ENCODE measurements at regions not wholly inside any gene's neighbourhood (a gene's known extent, or its start where the extent isn't known, plus 50 kb on each side); places are given as distances from the start of the nearest gene placed in this dataset.
"Not testable (repeated sequence)": the region's sequence is repeated elsewhere in the genome, so short reads cannot be mapped to it uniquely, and the experiment has no call there.

- no peak for FAIRE-seq
- DNase-seq (ENCODE audit: low spot score in 2 of 2), result no peak
Measured at GRCh38 chr13:82176751-82177150, 1705.5 kb downstream of the SLITRK1 start.

- FAIRE-seq (no peak), DNase-seq (ENCODE audit: low spot score in 2 of 2) (no peak)
Measured at GRCh38 chr13:82165396-82166174, 1716.7 kb downstream of the SLITRK1 start.

- not testable (repeated sequence) for DNase-seq (ENCODE audit: low spot score in 2 of 2); FAIRE-seq
Measured at GRCh38 chr13:82164780-82165395, 1717.4 kb downstream of the SLITRK1 start.

GRCh38 chr13:82147526-82147925 is 1734.7 kb downstream of the SLITRK1 start:
- FAIRE-seq (no peak), DNase-seq (ENCODE audit: low spot score in 2 of 2) (no peak)

- DNase-seq (ENCODE audit: low spot score in 2 of 2) (no peak), FAIRE-seq (no peak)
Measured at GRCh38 chr13:82136880-82137279, 1745.4 kb downstream of the SLITRK1 start.

GRCh38 chr13:82129281-82129680 is 1753.0 kb downstream of the SLITRK1 start:
- FAIRE-seq, result no peak
- DNase-seq (ENCODE audit: low spot score in 2 of 2), result no peak

GRCh38 chr13:82118589-82118988 is 1763.7 kb downstream of the SLITRK1 start:
- FAIRE-seq (no peak), DNase-seq (ENCODE audit: low spot score in 2 of 2) (no peak)

- no peak for DNase-seq (ENCODE audit: low spot score in 2 of 2)
- no peak for FAIRE-seq
Measured at GRCh38 chr13:82116422-82116989, 1765.8 kb downstream of the SLITRK1 start.

- DNase-seq (ENCODE audit: low spot score in 2 of 2) (no peak), FAIRE-seq (no peak)
Measured at GRCh38 chr13:82115391-82115790, 1766.9 kb downstream of the SLITRK1 start.

- FAIRE-seq (no peak), DNase-seq (ENCODE audit: low spot score in 2 of 2) (no peak)
Measured at GRCh38 chr13:82096256-82096655, 1755.3 kb upstream of the SPRY2 start.

- FAIRE-seq, result no peak
Measured at GRCh38 chr13:82092312-82092711, 1751.4 kb upstream of the SPRY2 start.

GRCh38 chr13:82088781-82089180 is 1747.9 kb upstream of the SPRY2 start:
- FAIRE-seq (no peak), DNase-seq (ENCODE audit: low spot score in 2 of 2) (no peak)

More at GRCh38 chr13:82092312-82092711, 1751.4 kb upstream of the SPRY2 start:
- no peak for DNase-seq (ENCODE audit: low spot score in 2 of 2)

- FAIRE-seq (no peak), DNase-seq (ENCODE audit: low spot score in 2 of 2) (no peak)
Measured at GRCh38 chr13:82076496-82076895, 1735.6 kb upstream of the SPRY2 start.

GRCh38 chr13:82070416-82070815 is 1729.5 kb upstream of the SPRY2 start:
- FAIRE-seq (no peak), DNase-seq (ENCODE audit: low spot score in 2 of 2) (no peak)

- DNase-seq (ENCODE audit: low spot score in 2 of 2) (no peak), FAIRE-seq (no peak)
Measured at GRCh38 chr13:82062772-82063171, 1721.8 kb upstream of the SPRY2 start.

GRCh38 chr13:82058364-82058763 is 1717.4 kb upstream of the SPRY2 start:
- DNase-seq (ENCODE audit: low spot score in 2 of 2), result no peak
- FAIRE-seq, result peak; percentile 74

- not testable (repeated sequence) for FAIRE-seq; DNase-seq (ENCODE audit: low spot score in 2 of 2)
Measured at GRCh38 chr13:82045316-82045715, 1704.4 kb upstream of the SPRY2 start.

GRCh38 chr13:82036602-82037001 is 1695.7 kb upstream of the SPRY2 start:
- no peak for DNase-seq (ENCODE audit: low spot score in 2 of 2)
- FAIRE-seq, result no peak

GRCh38 chr13:82011355-82011754 is 1670.4 kb upstream of the SPRY2 start:
- FAIRE-seq, result no peak
- DNase-seq (ENCODE audit: low spot score in 2 of 2), result no peak

GRCh38 chr13:82010780-82011179 is 1669.9 kb upstream of the SPRY2 start:
- no peak for FAIRE-seq
- DNase-seq (ENCODE audit: low spot score in 2 of 2), result no peak

GRCh38 chr13:82002710-82003109 is 1661.8 kb upstream of the SPRY2 start:
- no peak for DNase-seq (ENCODE audit: low spot score in 2 of 2)
- no peak for FAIRE-seq

- no peak for DNase-seq (ENCODE audit: low spot score in 2 of 2)
- FAIRE-seq, result no peak
Measured at GRCh38 chr13:81995316-81995715, 1654.4 kb upstream of the SPRY2 start.

Measured in frontal cortex (tissue), 3 donors.